Stromal cell of bone marrow (primary cell): ENCODE measurements at regions not wholly inside any gene's neighbourhood (a gene's known extent, or its start where the extent isn't known, plus 50 kb on each side); places are given as distances from the start of the nearest gene placed in this dataset.

Experiments used
- DNase-seq: peaks from one replicate; pipeline ENCODE4 v3.0.0-alpha.2; 2012; ENCODE audit warnings: low read depth

- no peak for DNase-seq
Observed at GRCh38 chr11:43545610-43546009, 134.9 kb upstream of the HSD17B12 start.

- DNase-seq, result no peak
Observed at GRCh38 chr11:43546561-43547429, 133.7 kb upstream of the HSD17B12 start.

GRCh38 chr11:43547430-43547831, 133.1 kb upstream of the HSD17B12 start:
- no peak for DNase-seq

GRCh38 chr11:43547889-43548381, 132.6 kb upstream of the HSD17B12 start:
- DNase-seq, result no peak

- DNase-seq, result no peak
Observed at GRCh38 chr11:43548916-43549315, 131.6 kb upstream of the HSD17B12 start.

GRCh38 chr11:43549624-43550023, 130.9 kb upstream of the HSD17B12 start:
- no peak for DNase-seq

- no peak for DNase-seq
Observed at GRCh38 chr11:43550714-43551113, 129.8 kb upstream of the HSD17B12 start.

GRCh38 chr11:43554148-43554473, 126.4 kb upstream of the HSD17B12 start:
- no peak for DNase-seq

- no peak for DNase-seq
Observed at GRCh38 chr11:43555186-43555585, 125.4 kb upstream of the HSD17B12 start.

- no peak for DNase-seq
Observed at GRCh38 chr11:43555816-43556611, 124.5 kb upstream of the HSD17B12 start.

GRCh38 chr11:43556612-43557375, 123.7 kb upstream of the HSD17B12 start:
- DNase-seq, result no peak

- no peak for DNase-seq
Observed at GRCh38 chr11:43557553-43558110, 122.9 kb upstream of the HSD17B12 start.

GRCh38 chr11:43558146-43558545, 122.4 kb upstream of the HSD17B12 start:
- DNase-seq, result no peak

GRCh38 chr11:43558556-43559127, 121.9 kb upstream of the HSD17B12 start:
- DNase-seq, result no peak

- no peak for DNase-seq
Observed at GRCh38 chr11:43561832-43562231, 118.7 kb upstream of the HSD17B12 start.

- DNase-seq, result peak; percentile 36
Observed at GRCh38 chr11:43567396-43567975, 113.1 kb upstream of the HSD17B12 start.

- DNase-seq, result no peak
Observed at GRCh38 chr11:43573233-43573632, 107.3 kb upstream of the HSD17B12 start.

- no peak for DNase-seq
Observed at GRCh38 chr11:43573873-43574272, 106.7 kb upstream of the HSD17B12 start.

GRCh38 chr11:43574411-43574810, 106.1 kb upstream of the HSD17B12 start:
- DNase-seq, result no peak

- DNase-seq, result no peak
Observed at GRCh38 chr11:43574949-43575912, 105.3 kb upstream of the HSD17B12 start.
